HepG2 (cell line): ENCODE measurements at regions not wholly inside any gene's neighbourhood (a gene's known extent, or its start where the extent isn't known, plus 50 kb on each side); places are given as distances from the start of the nearest gene placed in this dataset.
A peak's percentile ranks its signal among the peaks of the same experiment; 100 is the strongest.

Source experiments
- CAMTA2 ChIP-seq: sonication (generic); formaldehyde crosslinking; IDR thresholded peaks from 2 replicates; pipeline ENCODE4 v1.4.0; 2020; ENCODE audit warnings: mild to moderate bottlenecking, missing genetic modification reagents, borderline replicate concordance
- GABPB1 ChIP-seq: IDR thresholded peaks from 2 replicates; pipeline ENCODE4 v1.6.1; 2016; ENCODE audit warnings: mild to moderate bottlenecking, missing genetic modification reagents, moderate library complexity, missing compliant biosample characterization
- GPN1 ChIP-seq: sonication (generic); formaldehyde crosslinking; IDR thresholded peaks from 2 replicates; pipeline ENCODE4 v1.5.1; 2020; ENCODE audit warnings: missing genetic modification reagents, borderline replicate concordance
- HBP1 ChIP-seq: IDR thresholded peaks from 2 replicates; pipeline ENCODE4 v1.6.1; 2016; ENCODE audit warnings: low read depth, control low read depth
- HIC2 ChIP-seq: sonication (generic); formaldehyde crosslinking; IDR thresholded peaks from 2 replicates; pipeline ENCODE4 v1.9.0; 2022; ENCODE audit warnings: low read depth, missing genetic modification reagents
- HNF1B ChIP-seq: sonication (generic); formaldehyde crosslinking; IDR thresholded peaks from 2 replicates; pipeline ENCODE4 v1.5.1; 2020; ENCODE audit warnings: mild to moderate bottlenecking, moderate library complexity, missing genetic modification reagents
- IRF9 ChIP-seq: sonication (generic); formaldehyde crosslinking; IDR thresholded peaks from 2 replicates; pipeline ENCODE4 v1.8.0; 2022; ENCODE audit warnings: missing genetic modification reagents, mild to moderate bottlenecking, borderline replicate concordance
- KDM5A ChIP-seq: fragments of 200-600 bp; sonication (generic); IDR thresholded peaks from 2 replicates; pipeline ENCODE4 v1.7.0; 2018; ENCODE audit warnings: antibody characterized with exemption, mild to moderate bottlenecking, low read length, borderline replicate concordance
- MAF1 ChIP-seq: sonication (generic); formaldehyde crosslinking; IDR thresholded peaks from 2 replicates; pipeline ENCODE4 v1.5.0; 2020; ENCODE audit warnings: missing genetic modification reagents, borderline replicate concordance
- NR2F6 ChIP-seq, 2 experiments: IDR thresholded peaks; 2 replicates each; pipeline ENCODE4 v1.6.1; 2016; ENCODE audit warnings: antibody characterized with exemption in 1 of 2, mild to moderate bottlenecking in 1 of 2
- PLRG1 ChIP-seq: fragments of 450-650 bp; conservative IDR thresholded peaks from 2 replicates; pipeline ENCODE4 v1.6.1; 2016
- RERE ChIP-seq: IDR thresholded peaks from 2 replicates; pipeline ENCODE4 v1.6.1; 2016; ENCODE audit warnings: low read depth, missing genetic modification reagents, missing compliant biosample characterization
- SIX1 ChIP-seq: sonication (generic); formaldehyde crosslinking; IDR thresholded peaks from 2 replicates; pipeline ENCODE4 v1.4.0; 2020; ENCODE audit warnings: missing genetic modification reagents, borderline replicate concordance
- STAT5B ChIP-seq: sonication (generic); formaldehyde crosslinking; IDR thresholded peaks from 2 replicates; pipeline ENCODE4 v1.4.0; 2020; ENCODE audit warnings: missing genetic modification reagents
- TEAD3 ChIP-seq: optimal IDR thresholded peaks from 2 replicates; pipeline ENCODE3; 2016; ENCODE audit warnings: borderline replicate concordance
- ZFP36L1 ChIP-seq: sonication (generic); formaldehyde crosslinking; IDR thresholded peaks from 2 replicates; pipeline ENCODE4 v1.8.0; 2022; ENCODE audit warnings: mild to moderate bottlenecking, missing genetic modification reagents, moderate library complexity
- ZNF333 ChIP-seq: sonication (generic); formaldehyde crosslinking; IDR thresholded peaks from 2 replicates; pipeline ENCODE4 v1.4.0; 2020; ENCODE audit warnings: mild to moderate bottlenecking, missing genetic modification reagents, borderline replicate concordance
- ZNF709 ChIP-seq: sonication (generic); formaldehyde crosslinking; IDR thresholded peaks from 2 replicates; pipeline ENCODE4 v1.5.0; 2020; ENCODE audit warnings: mild to moderate bottlenecking, missing genetic modification reagents

GRCh38 chr6:111997078-111997852, 56.6 kb upstream of the CCN6 start (continued):
- TF ChIP-seq HBP1 (CRISPR knock-in tag) (peak; percentile 40; the same call in 1 of the 2 replicates), GABPB1 (CRISPR knock-in tag) (peak; percentile 29; the same call in 1 of the 2 replicates), NR2F6 (IDR thresholded peaks at IDR 0.05) (no peak), NR2F6 (CRISPR knock-in tag; IDR thresholded peaks at IDR 0.05) (peak; percentile 43; the same call in 1 of the 2 replicates), SIX1 (no peak), ZNF709 (no peak; the same call in 1 of the 2 replicates), CAMTA2 (no peak), HIC2 (no peak), ZFP36L1 (no peak), IRF9 (CRISPR knock-in tag) (no peak), PLRG1 (no peak), STAT5B (CRISPR knock-in tag) (no peak), KDM5A (no peak), MAF1 (CRISPR knock-in tag) (no peak), ZNF333 (CRISPR knock-in tag) (no peak), HNF1B (CRISPR knock-in tag) (no peak), TEAD3 (CRISPR knock-in tag) (peak; percentile 74), RERE (CRISPR knock-in tag) (no peak), GPN1 (CRISPR knock-in tag) (no peak)
